Smooth muscle cell (in vitro differentiated cells): ENCODE measurements at regions not wholly inside any gene's neighbourhood (a gene's known extent, or its start where the extent isn't known, plus 50 kb on each side); places are given as distances from the start of the nearest gene placed in this dataset.

Experiments
- DNase-seq: peaks from one replicate; lab custom pipeline; 2025; ENCODE audit not compliant: unreplicated experiment; lab: John Stamatoyannopoulos, UW
- H2AFZ ChIP-seq: fragments of 200-600 bp; sonication (generic); 2 replicates; pipeline ENCODE4 v1.6.0; 2016; ENCODE audit warnings: antibody characterized with exemption, low read depth, mild to moderate bottlenecking
- H3F3A ChIP-seq: fragments of 200-600 bp; sonication (generic); 2 replicates; pipeline ENCODE4 v1.6.0; 2017; ENCODE audit warnings: antibody characterized with exemption, low read depth
- H3K27ac ChIP-seq: fragments of 200-600 bp; sonication (generic); 2 replicates; pipeline ENCODE4 v1.5.1; 2016; ENCODE audit warnings: low read depth, mild to moderate bottlenecking
- H3K27me3 ChIP-seq: fragments of 200-600 bp; sonication (generic); 2 replicates; pipeline ENCODE4 v1.6.1; 2016; ENCODE audit warnings: low read depth, mild to moderate bottlenecking
- H3K36me3 ChIP-seq: fragments of 200-600 bp; sonication (generic); 2 replicates; pipeline ENCODE4 v1.5.1; 2016; ENCODE audit warnings: low read depth
- H3K4me1 ChIP-seq: fragments of 200-600 bp; sonication (generic); 2 replicates; pipeline ENCODE4 v1.5.1; 2016; ENCODE audit warnings: low read depth
- H3K4me2 ChIP-seq: fragments of 200-600 bp; sonication (generic); 2 replicates; pipeline ENCODE4 v1.6.0; 2016; ENCODE audit warnings: mild to moderate bottlenecking
- H3K4me3 ChIP-seq: fragments of 200-600 bp; sonication (generic); 2 replicates; pipeline ENCODE4 v1.5.1; 2016; ENCODE audit warnings: mild to moderate bottlenecking
- H3K79me2 ChIP-seq: fragments of 200-600 bp; sonication (generic); 2 replicates; pipeline ENCODE4 v1.6.0; 2016; ENCODE audit warnings: low read depth, mild to moderate bottlenecking
- H3K9ac ChIP-seq: fragments of 200-600 bp; sonication (generic); 2 replicates; pipeline ENCODE4 v1.6.0; 2016; ENCODE audit warnings: low read depth
- H3K9me3 ChIP-seq: fragments of 200-600 bp; sonication (generic); replicated peaks from 2 replicates; pipeline ENCODE4 v1.5.1; 2016; ENCODE audit warnings: low read depth
- H4K20me1 ChIP-seq: fragments of 200-600 bp; sonication (generic); 2 replicates; pipeline ENCODE4 v1.6.0; 2016; ENCODE audit warnings: low read depth
- WGBS: methylation state at CpG from one replicate; pipeline ENCODE4 v1.1.7; 2016; ENCODE audit warnings: low lambda C conversion rate; 5-methylcytosine and 5-hydroxymethylcytosine counted together
- TF ChIP-seq, protein P1 (sequence below): fragments of 200-600 bp; sonication (generic); IDR thresholded peaks from 2 replicates; pipeline ENCODE4 v1.5.1; 2017; ENCODE audit warnings: borderline replicate concordance, mild to moderate bottlenecking, antibody characterized with exemption; ENCODE audit not compliant: insufficient read depth, poor library complexity, severe bottlenecking

DNA sequence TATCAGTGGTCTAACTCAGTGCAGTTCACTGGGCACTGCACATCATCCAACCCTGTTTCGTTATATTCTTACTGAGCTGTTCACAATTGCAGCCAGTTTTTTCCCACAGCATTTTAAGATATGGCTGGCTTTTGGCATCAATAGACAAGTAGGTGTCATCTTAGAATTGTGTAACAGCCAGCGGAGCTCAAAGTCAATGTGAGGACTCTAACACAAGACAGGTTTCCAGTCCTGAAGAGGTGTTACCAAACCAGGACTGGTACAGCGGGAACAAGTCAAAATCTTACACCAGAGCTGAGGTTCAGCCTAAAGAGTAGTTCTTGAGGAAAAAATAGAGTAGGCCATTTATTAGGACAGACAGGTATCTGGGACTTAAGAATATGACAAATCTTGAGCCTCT is 313.3 kb downstream of the SEC16B start:
- no peaks in the 10 kb centered on the region for H3K36me3 ChIP-seq
- TF ChIP-seq, protein P1, sequence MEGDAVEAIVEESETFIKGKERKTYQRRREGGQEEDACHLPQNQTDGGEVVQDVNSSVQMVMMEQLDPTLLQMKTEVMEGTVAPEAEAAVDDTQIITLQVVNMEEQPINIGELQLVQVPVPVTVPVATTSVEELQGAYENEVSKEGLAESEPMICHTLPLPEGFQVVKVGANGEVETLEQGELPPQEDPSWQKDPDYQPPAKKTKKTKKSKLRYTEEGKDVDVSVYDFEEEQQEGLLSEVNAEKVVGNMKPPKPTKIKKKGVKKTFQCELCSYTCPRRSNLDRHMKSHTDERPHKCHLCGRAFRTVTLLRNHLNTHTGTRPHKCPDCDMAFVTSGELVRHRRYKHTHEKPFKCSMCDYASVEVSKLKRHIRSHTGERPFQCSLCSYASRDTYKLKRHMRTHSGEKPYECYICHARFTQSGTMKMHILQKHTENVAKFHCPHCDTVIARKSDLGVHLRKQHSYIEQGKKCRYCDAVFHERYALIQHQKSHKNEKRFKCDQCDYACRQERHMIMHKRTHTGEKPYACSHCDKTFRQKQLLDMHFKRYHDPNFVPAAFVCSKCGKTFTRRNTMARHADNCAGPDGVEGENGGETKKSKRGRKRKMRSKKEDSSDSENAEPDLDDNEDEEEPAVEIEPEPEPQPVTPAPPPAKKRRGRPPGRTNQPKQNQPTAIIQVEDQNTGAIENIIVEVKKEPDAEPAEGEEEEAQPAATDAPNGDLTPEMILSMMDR, result no peak
- DNase-seq, result no peak
- no peaks in the 10 kb centered on the region for H3K27me3 ChIP-seq
- H3K27ac ChIP-seq, result no peak overlapping the region
- no peaks in the 10 kb centered on the region for H3F3A ChIP-seq
- no peak overlapping the region for H3K4me2 ChIP-seq
- WGBS, result 92% methylated on average over 3 of the region's 3 CpGs
- H3K9ac ChIP-seq, result no peak overlapping the region
- H3K9me3 ChIP-seq, result no peaks in the 10 kb centered on the region
- no peak overlapping the region for H2AFZ ChIP-seq
- no peaks in the 10 kb centered on the region for H3K79me2 ChIP-seq
- H3K4me1 ChIP-seq, result no peaks in the 10 kb centered on the region
- no peak overlapping the region for H3K4me3 ChIP-seq
- H4K20me1 ChIP-seq, result no peaks in the 10 kb centered on the region

DNA sequence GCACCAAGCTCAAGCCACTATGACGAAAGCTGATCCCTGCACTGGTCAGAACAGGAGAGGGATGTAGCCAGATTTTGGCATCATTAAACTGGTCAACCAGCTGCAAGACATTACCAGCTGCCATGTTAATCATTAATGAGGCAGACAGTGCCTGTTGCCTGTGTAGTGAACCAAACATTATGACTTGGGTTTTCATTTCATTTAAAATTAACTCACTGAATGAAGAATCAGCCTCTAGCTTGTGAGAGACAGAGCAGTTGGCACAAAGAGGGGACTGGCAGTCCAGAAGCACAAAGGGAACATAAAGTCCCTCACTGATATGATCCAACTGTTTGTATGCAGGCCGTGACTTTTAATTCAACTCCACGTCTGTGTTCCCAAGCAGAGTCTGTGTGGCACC is 318.9 kb downstream of the SEC16B start:
- H3K4me2 ChIP-seq, result no peak overlapping the region
- H2AFZ ChIP-seq, result no peak overlapping the region
- 85% methylated on average over 3 of the region's 3 CpGs for WGBS
- H3F3A ChIP-seq, result no peaks in the 10 kb centered on the region
- no peaks in the 10 kb centered on the region for H3K79me2 ChIP-seq
- TF ChIP-seq, protein P1, result no peak
- H3K36me3 ChIP-seq, result no peaks in the 10 kb centered on the region
- no peaks in the 10 kb centered on the region for H4K20me1 ChIP-seq
- H3K27me3 ChIP-seq, result no peaks in the 10 kb centered on the region
- DNase-seq, result no peak
- H3K9ac ChIP-seq, result no peak overlapping the region
- H3K9me3 ChIP-seq, result no peaks in the 10 kb centered on the region
- H3K27ac ChIP-seq, result no peak overlapping the region
- H3K4me1 ChIP-seq, result no peaks in the 10 kb centered on the region
- H3K4me3 ChIP-seq, result no peak overlapping the region

DNA sequence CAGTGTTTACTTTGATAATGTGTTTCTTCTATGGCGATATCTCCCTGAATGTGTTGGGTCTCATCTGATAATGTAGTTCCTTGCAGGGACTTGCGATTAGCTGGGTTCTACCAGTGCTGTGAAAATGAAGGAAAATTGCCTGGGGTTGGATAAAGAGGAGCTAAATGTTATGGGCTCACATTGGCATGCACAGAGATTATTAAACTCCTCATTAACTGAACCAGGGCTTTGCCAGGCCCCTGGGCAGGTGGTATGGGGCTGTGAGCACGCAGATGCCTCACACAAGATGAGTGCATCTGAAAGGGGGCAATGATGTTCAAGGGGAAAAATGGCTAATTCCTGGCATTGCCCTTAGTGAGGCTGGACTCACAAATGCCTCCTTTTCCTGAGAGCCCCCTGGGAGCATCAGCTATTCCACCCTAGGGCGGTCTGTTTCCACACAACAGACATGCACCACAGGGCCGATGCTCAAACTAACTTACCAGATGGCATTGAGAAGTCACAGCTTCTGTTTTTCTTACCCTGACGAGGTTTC is 321.1 kb downstream of the SEC16B start:
- Histone ChIP-seq H3K4me3 (no peak overlapping the region), H3K9me3 (no peaks in the 10 kb centered on the region), H3K27ac (no peak overlapping the region), H4K20me1 (no peaks in the 10 kb centered on the region), H3K4me1 (no peaks in the 10 kb centered on the region), H3K4me2 (no peak overlapping the region), H2AFZ (no peak overlapping the region), H3K9ac (no peak overlapping the region), H3K27me3 (no peaks in the 10 kb centered on the region), H3F3A (no peaks in the 10 kb centered on the region), H3K79me2 (no peaks in the 10 kb centered on the region), H3K36me3 (no peaks in the 10 kb centered on the region)
- DNase-seq, result no peak
- WGBS, result 84% methylated on average over 6 of the region's 6 CpGs
- TF ChIP-seq, protein P1, result no peak

DNA sequence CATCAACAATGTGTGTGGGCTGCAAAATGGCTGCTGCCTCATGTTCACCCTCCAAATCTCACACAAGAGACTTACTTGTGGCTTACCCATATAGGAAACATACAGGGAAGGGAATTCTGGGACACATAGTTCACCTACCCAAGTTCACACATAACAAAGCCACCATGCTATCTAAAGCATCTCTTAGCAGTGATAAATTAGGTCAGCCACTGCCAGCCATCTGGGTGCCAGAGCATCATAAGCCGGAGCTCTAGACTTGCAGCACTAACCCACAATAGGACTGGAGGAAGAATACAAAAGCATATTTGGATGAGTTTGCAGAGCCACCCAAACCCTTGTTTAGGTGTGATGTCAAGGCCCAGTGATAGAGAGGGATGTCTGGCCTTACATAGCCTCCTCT is 321.7 kb downstream of the SEC16B start:
- H3K9ac ChIP-seq, result no peak overlapping the region
- TF ChIP-seq, protein P1, result no peak
- H2AFZ ChIP-seq, result no peak overlapping the region
- H3K79me2 ChIP-seq, result no peaks in the 10 kb centered on the region
- no peaks in the 10 kb centered on the region for H3K9me3 ChIP-seq
- H3K4me3 ChIP-seq, result no peak overlapping the region
- H3K27me3 ChIP-seq, result no peaks in the 10 kb centered on the region
- no peak for DNase-seq
- no peaks in the 10 kb centered on the region for H3K4me1 ChIP-seq
- WGBS, result 95% methylated on average over 1 of the region's 1 CpG
- no peaks in the 10 kb centered on the region for H3K36me3 ChIP-seq
- H3K4me2 ChIP-seq, result no peak overlapping the region
- H4K20me1 ChIP-seq, result no peaks in the 10 kb centered on the region
- no peaks in the 10 kb centered on the region for H3F3A ChIP-seq
- H3K27ac ChIP-seq, result no peak overlapping the region
